ENCODE measurements at regions not wholly inside any gene's neighbourhood (a gene's known extent, or its start where the extent isn't known, plus 50 kb on each side); places are given as distances from the start of the nearest gene placed in this dataset.

GRCh38 chr11:119856681-119857485, 127.9 kb upstream of the NECTIN1 start:
- no peak for DNase-seq

- DNase-seq = no peak
These were observed 126.1 kb upstream of the NECTIN1 start for GRCh38 chr11:119855066-119855465.

GRCh38 chr11:119854521-119854920, 125.5 kb upstream of the NECTIN1 start:
- no peak for DNase-seq

- DNase-seq = no peak
These were observed 124.8 kb upstream of the NECTIN1 start for GRCh38 chr11:119853581-119854360.

GRCh38 chr11:119852741-119853140, 123.7 kb upstream of the NECTIN1 start:
- DNase-seq = no peak

GRCh38 chr11:119850822-119851409, 121.9 kb upstream of the NECTIN1 start:
- DNase-seq = no peak

- no peak for DNase-seq
These were observed 120.9 kb upstream of the NECTIN1 start for GRCh38 chr11:119849872-119850271.

GRCh38 chr11:119847853-119848252, 118.9 kb upstream of the NECTIN1 start:
- DNase-seq = peak in 1 of 3 donors; percentile 18

GRCh38 chr11:119846374-119846773, 117.4 kb upstream of the NECTIN1 start:
- no peak for DNase-seq

- DNase-seq = no peak
These were observed 116.8 kb upstream of the NECTIN1 start for GRCh38 chr11:119845756-119846155.

- DNase-seq = no peak
These were observed 116.3 kb upstream of the NECTIN1 start for GRCh38 chr11:119845305-119845704.

GRCh38 chr11:119844808-119845207, 115.8 kb upstream of the NECTIN1 start:
- peak in 1 of 3 donors; percentile 26 for DNase-seq

- no peak for DNase-seq
These were observed 114.9 kb upstream of the NECTIN1 start for GRCh38 chr11:119843877-119844276.

GRCh38 chr11:119842731-119843130, 113.7 kb upstream of the NECTIN1 start:
- DNase-seq = no peak

GRCh38 chr11:119839476-119840133, 110.6 kb upstream of the NECTIN1 start:
- DNase-seq = no peak

- no peak for DNase-seq
These were observed 106.8 kb upstream of the NECTIN1 start for GRCh38 chr11:119835753-119836152.

GRCh38 chr11:119832202-119832935, 103.4 kb upstream of the NECTIN1 start:
- DNase-seq = peak; percentile 20 to 49 (median 20)

- DNase-seq = no peak
These were observed 102.0 kb upstream of the NECTIN1 start for GRCh38 chr11:119831011-119831410.

- no peak for DNase-seq
These were observed 101.4 kb upstream of the NECTIN1 start for GRCh38 chr11:119830400-119830799.

GRCh38 chr11:119829402-119829801, 100.4 kb upstream of the NECTIN1 start:
- peak in 1 of 3 donors; percentile 18 for DNase-seq

- no peak for DNase-seq
These were observed 99.8 kb upstream of the NECTIN1 start for GRCh38 chr11:119828819-119829218.
